ENCODE measurements at regions not wholly inside any gene's neighbourhood (a gene's known extent, or its start where the extent isn't known, plus 50 kb on each side); places are given as distances from the start of the nearest gene placed in this dataset.
A peak's percentile ranks its signal among the peaks of the same experiment; 100 is the strongest.

- H3K9ac ChIP-seq (ENCODE audit: insufficient read depth in 1 of 2, low read depth in 2 of 2, low read length in 2 of 2), result no peak overlapping the region
- ATAC-seq (no peak), FAIRE-seq (no peak), DNase-seq (ENCODE audit: extremely low read depth in 1 of 4, low spot score in 3 of 4) (no peak)
- no peaks in the 10 kb centered on the region for H3K9me3 ChIP-seq (replicated peaks; ENCODE audit: control insufficient read depth, insufficient read depth, low read depth, low read length)
- H3K4me1 ChIP-seq (replicated peaks in 1 of 2; ENCODE audit: control insufficient read depth in 2 of 2, insufficient read depth in 2 of 2, low read length in 2 of 2), result no peaks in the 10 kb centered on the region; a peak in 1 of 5 replicates
- no peak overlapping the region for H3K27ac ChIP-seq (ENCODE audit: extremely low read depth, low read depth, low read length)
- H3K79me2 ChIP-seq (ENCODE audit: control insufficient read depth, insufficient read depth, low read length), result no peaks in the 10 kb centered on the region
- no peak overlapping the region for H3K4me3 ChIP-seq
- in situ Hi-C loops (cut with MboI) (no loop called here), intact Hi-C loops (cut with micrococcal nuclease) (no loop called here)
- WGBS (ENCODE audit: insufficient coverage, low coverage, missing lambda C conversion rate), result 4% methylated on average over 2 of the region's 2 CpGs
- ChIA-PET POLR2A (interaction anchor here (0.6 kb wide), 1 partner anchor 371 kb away, joined by 3 read pairs; no protein-coding TSS in a partner anchor), CTCF (ENCODE audit: low intra/inter-chr PET ratio) (no interaction called here)
- H3K36me3 ChIP-seq (ENCODE audit: control insufficient read depth, insufficient read depth, low read length), result no peaks in the 10 kb centered on the region
- no peaks in the 10 kb centered on the region for H4K20me1 ChIP-seq (replicated peaks; ENCODE audit: control insufficient read depth, insufficient read depth, low read length)
- peak; percentile 75 for TF ChIP-seq ZNF146 (CRISPR knock-in tag; IDR thresholded peaks at IDR 0.05; ENCODE audit: unreplicated experiment)
- no peak for TF ChIP-seq ZSCAN29 (IDR thresholded peaks at IDR 0.05)
- H3K9me1 ChIP-seq (ENCODE audit: control insufficient read depth, insufficient read depth, low read length), result no peaks in the 10 kb centered on the region
- no peak overlapping the region for H3K4me2 ChIP-seq (ENCODE audit: insufficient read depth, low read length)
- H2AFZ ChIP-seq (ENCODE audit: low read depth, low read length), result no peak overlapping the region
- no TSS peak for BruUV-seq (replicated peaks)
- peaks cover 2 to 27% of the 10 kb centered on the region in 2 experiments; a peak in 2 of 5 replicates for H3K27me3 ChIP-seq (ENCODE audit: control insufficient read depth in 2 of 2, insufficient read depth in 2 of 2, low read length in 2 of 2)
These were observed 66.6 kb upstream of the NXT1 start for GRCh38 chr20:23284009-23284408.

- Histone ChIP-seq H2AFZ (ENCODE audit: low read depth, low read length) (no peak overlapping the region), H3K79me2 (ENCODE audit: control insufficient read depth, insufficient read depth, low read length) (no peaks in the 10 kb centered on the region), H3K9ac (ENCODE audit: insufficient read depth in 1 of 2, low read depth in 2 of 2, low read length in 2 of 2) (no peak overlapping the region), H3K4me2 (ENCODE audit: insufficient read depth, low read length) (no peak overlapping the region), H3K36me3 (ENCODE audit: control insufficient read depth, insufficient read depth, low read length) (no peaks in the 10 kb centered on the region), H4K20me1 (replicated peaks; ENCODE audit: control insufficient read depth, insufficient read depth, low read length) (no peaks in the 10 kb centered on the region), H3K9me1 (ENCODE audit: control insufficient read depth, insufficient read depth, low read length) (no peaks in the 10 kb centered on the region), H3K9me3 (replicated peaks; ENCODE audit: control insufficient read depth, insufficient read depth, low read depth, low read length) (no peaks in the 10 kb centered on the region), H3K4me3 (no peak overlapping the region), H3K27ac (ENCODE audit: extremely low read depth, low read depth, low read length) (no peak overlapping the region), H3K27me3 (ENCODE audit: control insufficient read depth in 2 of 2, insufficient read depth in 2 of 2, low read length in 2 of 2) (peaks cover 2 to 21% of the 10 kb centered on the region in 2 experiments; a peak in 2 of 5 replicates), H3K4me1 (replicated peaks in 1 of 2; ENCODE audit: control insufficient read depth in 2 of 2, insufficient read depth in 2 of 2, low read length in 2 of 2) (no peaks in the 10 kb centered on the region; a peak in 1 of 5 replicates)
- ChIA-PET POLR2A (interaction anchor here (0.6 to 0.8 kb wide), 2 partner anchors 31 to 372 kb away, joined by 3 read pairs; no protein-coding TSS in a partner anchor), CTCF (ENCODE audit: low intra/inter-chr PET ratio) (no interaction called here)
- BruUV-seq (replicated peaks), result no TSS peak
- no peak for FAIRE-seq
- DNase-seq (ENCODE audit: extremely low read depth in 1 of 4, low spot score in 3 of 4), result no peak
- no peak for ATAC-seq
- intact Hi-C loops (cut with micrococcal nuclease), result no loop called here
- no peak for TF ChIP-seq CBX3 (IDR thresholded peaks at IDR 0.05; ENCODE audit: borderline replicate concordance in 1 of 2, low read length in 2 of 2)
- no peak for TF ChIP-seq TRIM24 (IDR thresholded peaks at IDR 0.05)
- TF ChIP-seq SP1 (CRISPR knock-in tag; IDR thresholded peaks at IDR 0.05), result no peak
- TF ChIP-seq ZBTB9 (CRISPR knock-in tag; IDR thresholded peaks at IDR 0.05), result no peak
- no peak for TF ChIP-seq RNF2 (IDR thresholded peaks at IDR 0.05)
- TF ChIP-seq PML (IDR thresholded peaks at IDR 0.05; ENCODE audit: low read length), result no peak
- no peak for TF ChIP-seq ZNF263 (CRISPR knock-in tag; IDR thresholded peaks at IDR 0.05; ENCODE audit: borderline replicate concordance)
- TF ChIP-seq MCM5 (IDR thresholded peaks at IDR 0.05; ENCODE audit: low read depth), result no peak
- no peak for TF ChIP-seq FOXP1 (CRISPR knock-in tag; IDR thresholded peaks at IDR 0.05)
- TF ChIP-seq RUNX1 (IDR thresholded peaks at IDR 0.05; ENCODE audit: low read depth), result no peak
- TF ChIP-seq ZC3H8 (IDR thresholded peaks at IDR 0.05), result no peak
- WGBS (ENCODE audit: insufficient coverage, low coverage, missing lambda C conversion rate), result 0% methylated on average over 9 of the region's 12 CpGs
- in situ Hi-C loops (cut with MboI), result no loop called here
These were observed 67.3 kb upstream of the NXT1 start for GRCh38 chr20:23283096-23283850.
